GM12873 (cell line): ENCODE measurements at regions not wholly inside any gene's neighbourhood (a gene's known extent, or its start where the extent isn't known, plus 50 kb on each side); places are given as distances from the start of the nearest gene placed in this dataset.

Source experiments
- CTCF ChIP-seq: IDR thresholded peaks from 2 replicates; pipeline ENCODE4 v1.5.1; 2012; ENCODE audit warnings: low read depth, mild to moderate bottlenecking, moderate library complexity, low read length, control low read depth; ENCODE audit not compliant: insufficient read depth; ENCODE audit errors: missing control alignments

GRCh38 chr2:12316476-12316875 lies 400.3 kb upstream of the TRIB2 start:
- no peak for TF ChIP-seq CTCF

GRCh38 chr2:12317286-12317685 lies 399.4 kb upstream of the TRIB2 start:
- no peak for TF ChIP-seq CTCF

GRCh38 chr2:12317814-12318426 lies 398.8 kb upstream of the TRIB2 start:
- TF ChIP-seq CTCF, result no peak

- no peak for TF ChIP-seq CTCF
These were observed 398.2 kb upstream of the TRIB2 start for GRCh38 chr2:12318427-12319057.

- TF ChIP-seq CTCF, result no peak
These were observed 396.6 kb upstream of the TRIB2 start for GRCh38 chr2:12320027-12320734.

- no peak for TF ChIP-seq CTCF
These were observed 395.6 kb upstream of the TRIB2 start for GRCh38 chr2:12320991-12321641.

GRCh38 chr2:12321886-12322285 lies 394.9 kb upstream of the TRIB2 start:
- TF ChIP-seq CTCF, result no peak
